GM21717 (cell line): ENCODE measurements at regions not wholly inside any gene's neighbourhood (a gene's known extent, or its start where the extent isn't known, plus 50 kb on each side); places are given as distances from the start of the nearest gene placed in this dataset.

Source experiments
- ATAC-seq: cut with Tn5 transposase; IDR thresholded peaks from one replicate; pipeline ENCODE4 v1.9.1; 2021; ENCODE audit warnings: mild to moderate bottlenecking, moderate library complexity; ENCODE audit not compliant: unreplicated experiment

DNA sequence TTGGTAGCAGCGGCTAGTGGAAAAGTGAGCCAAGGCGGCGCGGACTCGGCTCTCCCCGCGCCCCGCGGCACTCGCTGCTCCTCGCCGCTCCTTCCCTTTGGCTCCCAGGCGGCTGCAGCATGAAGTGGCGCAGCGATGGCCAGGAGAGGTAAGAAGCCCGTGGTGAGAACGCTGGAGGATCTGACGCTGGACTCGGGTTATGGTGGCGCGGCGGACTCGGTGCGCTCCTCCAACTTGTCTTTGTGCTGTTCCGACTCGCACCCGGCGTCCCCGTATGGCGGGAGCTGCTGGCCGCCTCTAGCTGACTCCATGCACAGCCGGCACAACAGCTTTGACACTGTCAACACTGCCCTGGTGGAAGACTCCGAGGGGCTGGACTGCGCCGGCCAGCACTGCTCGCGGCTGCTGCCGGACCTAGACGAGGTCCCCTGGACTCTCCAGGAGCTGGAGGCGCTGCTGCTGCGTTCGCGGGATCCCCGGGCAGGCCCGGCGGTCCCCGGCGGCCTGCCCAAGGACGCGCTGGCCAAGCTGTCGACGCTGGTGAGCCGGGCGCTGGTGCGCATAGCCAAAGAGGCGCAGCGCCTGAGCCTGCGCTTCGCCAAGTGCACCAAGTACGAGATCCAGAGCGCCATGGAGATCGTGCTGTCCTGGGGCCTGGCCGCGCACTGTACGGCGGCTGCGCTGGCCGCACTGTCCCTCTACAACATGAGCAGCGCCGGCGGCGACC, 225.6 kb upstream of the CRY1 start:
- ATAC-seq, result no peak

DNA sequence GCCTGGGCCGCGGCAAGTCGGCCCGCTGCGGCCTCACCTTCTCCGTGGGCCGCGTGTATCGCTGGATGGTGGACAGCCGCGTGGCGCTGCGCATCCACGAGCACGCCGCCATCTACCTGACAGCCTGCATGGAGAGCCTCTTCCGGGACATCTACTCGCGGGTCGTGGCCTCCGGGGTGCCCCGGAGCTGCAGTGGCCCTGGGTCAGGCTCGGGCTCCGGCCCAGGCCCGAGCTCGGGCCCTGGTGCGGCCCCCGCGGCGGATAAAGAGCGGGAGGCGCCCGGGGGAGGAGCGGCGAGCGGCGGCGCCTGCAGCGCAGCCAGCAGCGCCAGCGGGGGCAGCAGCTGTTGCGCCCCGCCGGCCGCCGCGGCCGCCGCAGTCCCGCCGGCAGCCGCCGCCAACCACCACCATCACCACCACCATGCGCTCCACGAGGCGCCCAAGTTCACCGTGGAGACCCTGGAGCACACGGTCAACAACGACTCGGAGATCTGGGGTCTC, 226.2 kb upstream of the CRY1 start:
- no peak for ATAC-seq

DNA sequence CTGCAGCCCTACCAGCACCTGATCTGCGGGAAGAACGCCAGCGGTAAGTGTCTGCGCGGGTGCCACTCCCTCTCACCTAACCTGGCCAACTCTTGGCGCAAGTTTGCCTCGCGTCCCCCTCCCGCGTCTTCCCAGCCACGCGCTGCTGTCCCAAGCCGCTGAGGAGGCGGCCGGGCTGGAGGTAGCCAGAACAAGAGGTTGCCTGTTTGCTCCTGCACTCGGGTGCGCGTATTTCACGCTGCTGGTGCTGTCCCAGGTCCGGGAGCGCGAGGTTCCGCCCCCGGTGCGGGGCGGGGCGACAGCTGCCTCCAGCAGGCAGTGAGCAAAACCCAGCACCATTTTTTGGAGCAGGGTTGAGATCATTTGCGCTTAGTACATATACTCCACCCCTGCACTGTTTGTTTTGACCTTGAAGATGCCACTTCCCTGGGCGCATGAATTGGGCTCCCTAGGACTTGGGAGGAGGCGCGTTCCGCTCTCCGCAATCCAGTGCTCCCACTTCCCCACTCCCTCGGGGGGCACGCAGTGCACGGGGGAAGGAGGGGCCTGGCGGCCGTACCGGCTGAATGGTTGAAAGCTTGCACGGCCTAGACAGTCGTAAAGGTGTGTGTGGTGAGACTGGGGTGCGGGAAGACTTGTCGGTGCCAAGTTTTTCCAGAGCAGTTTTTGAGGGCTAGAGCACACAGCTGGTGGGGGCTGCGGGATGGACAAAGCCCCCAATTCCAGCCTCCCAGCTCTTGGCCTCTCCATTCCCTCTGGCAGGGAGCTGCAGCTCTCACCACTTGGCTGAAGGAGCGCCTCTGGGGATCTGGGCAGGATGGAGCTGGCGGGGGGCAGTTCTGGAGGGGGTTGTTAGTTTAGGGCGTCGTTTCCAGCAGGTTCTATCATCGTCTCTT, 226.9 kb upstream of the CRY1 start:
- no peak for ATAC-seq

DNA sequence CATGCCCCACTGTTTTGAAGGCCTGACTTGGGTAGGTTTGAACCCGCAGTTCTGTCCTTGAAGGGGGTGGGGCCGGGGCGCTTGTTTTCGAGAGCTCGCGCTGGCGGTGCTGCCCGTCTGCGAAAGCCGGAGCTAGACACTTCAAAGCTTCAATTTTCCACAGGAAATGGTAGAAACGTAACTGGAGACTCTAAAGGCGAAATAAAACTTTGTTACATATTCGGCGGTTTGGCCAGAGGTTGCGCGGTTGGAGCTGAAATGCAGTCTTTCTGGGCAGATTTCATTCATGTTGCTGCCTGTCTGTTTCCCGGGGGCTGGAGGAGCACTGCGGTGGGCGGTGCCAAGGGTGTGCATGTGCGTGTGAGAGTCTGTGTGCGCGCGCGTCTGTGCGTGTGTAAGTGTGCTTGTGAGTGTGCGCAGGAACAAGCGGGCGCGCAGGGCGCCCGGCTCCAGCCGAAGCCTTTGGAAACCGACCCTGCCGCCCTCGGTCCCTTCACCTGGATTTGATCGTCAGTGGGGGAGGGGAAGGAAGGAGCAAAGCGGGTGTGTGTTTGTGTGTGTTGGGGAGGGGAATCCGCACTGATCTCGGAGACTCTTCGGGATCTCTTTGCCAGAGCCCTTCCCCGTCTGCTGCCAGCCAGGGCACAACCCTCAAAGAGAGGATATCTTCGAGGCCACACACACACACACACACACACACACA, 227.7 kb upstream of the CRY1 start:
- ATAC-seq, result no peak

DNA sequence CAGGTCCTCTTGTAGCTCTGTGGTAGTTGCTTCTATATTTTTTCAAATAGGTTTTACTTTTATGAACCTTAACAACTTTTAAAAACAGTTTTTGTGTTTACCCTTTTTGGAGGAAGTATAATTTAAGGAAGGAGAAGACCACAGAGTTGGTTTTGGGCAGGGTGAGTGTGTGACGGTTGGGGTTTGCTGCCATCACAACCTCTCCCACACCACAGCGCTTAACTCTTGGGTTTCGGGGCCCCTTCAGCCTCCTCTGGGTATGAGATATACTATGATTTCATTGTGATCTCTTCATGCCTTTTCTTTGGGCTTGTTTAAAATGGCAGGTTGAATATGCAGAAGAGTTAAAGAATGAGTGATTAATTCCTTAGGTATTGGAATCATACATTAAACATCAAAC, 228.7 kb upstream of the CRY1 start:
- no peak for ATAC-seq

DNA sequence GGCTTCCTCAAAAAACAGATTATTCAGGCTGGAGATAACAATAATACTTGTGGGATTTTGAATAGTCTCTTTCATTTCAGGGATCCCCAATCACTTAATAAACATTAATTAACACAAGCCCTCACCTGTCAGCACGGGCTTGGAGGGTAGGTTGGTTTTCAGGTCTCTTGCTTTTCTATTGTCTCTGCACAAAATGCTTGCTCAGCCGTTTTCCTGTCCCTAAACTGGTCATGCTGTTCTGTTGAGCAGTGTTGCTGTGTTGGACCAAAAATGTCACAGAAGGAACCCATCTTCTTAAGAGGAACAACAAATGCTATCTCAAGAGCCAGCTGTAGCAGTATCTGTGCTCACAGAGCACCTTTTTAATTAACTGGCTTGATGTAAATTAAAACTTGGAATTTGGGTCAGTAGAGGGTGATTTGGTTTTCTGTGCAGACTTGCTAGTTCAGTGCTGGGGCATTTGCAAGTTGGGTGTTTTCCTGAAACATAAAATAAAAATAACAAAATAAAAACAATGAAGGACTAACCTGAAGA, 231.8 kb upstream of the CRY1 start:
- no peak for ATAC-seq

DNA sequence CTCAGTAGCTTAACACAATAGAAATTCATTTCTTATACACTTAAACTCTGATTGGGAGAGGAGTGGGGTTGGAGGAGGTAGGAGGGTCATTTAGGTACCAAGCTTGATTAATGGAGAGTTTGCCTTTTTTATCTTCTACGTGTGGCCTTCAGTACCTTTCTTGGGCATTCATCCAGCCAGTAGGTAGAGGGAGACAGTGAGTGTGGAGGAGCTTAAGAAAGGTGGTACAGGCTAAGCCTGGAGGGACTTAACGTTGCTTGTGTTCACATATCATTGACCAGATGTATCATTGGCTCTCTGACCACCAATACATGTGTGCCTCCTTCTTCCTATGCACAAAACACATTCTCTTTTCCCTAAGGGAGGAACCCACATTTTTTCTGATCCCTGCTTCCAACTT, 232.9 kb upstream of the CRY1 start:
- ATAC-seq, result no peak

DNA sequence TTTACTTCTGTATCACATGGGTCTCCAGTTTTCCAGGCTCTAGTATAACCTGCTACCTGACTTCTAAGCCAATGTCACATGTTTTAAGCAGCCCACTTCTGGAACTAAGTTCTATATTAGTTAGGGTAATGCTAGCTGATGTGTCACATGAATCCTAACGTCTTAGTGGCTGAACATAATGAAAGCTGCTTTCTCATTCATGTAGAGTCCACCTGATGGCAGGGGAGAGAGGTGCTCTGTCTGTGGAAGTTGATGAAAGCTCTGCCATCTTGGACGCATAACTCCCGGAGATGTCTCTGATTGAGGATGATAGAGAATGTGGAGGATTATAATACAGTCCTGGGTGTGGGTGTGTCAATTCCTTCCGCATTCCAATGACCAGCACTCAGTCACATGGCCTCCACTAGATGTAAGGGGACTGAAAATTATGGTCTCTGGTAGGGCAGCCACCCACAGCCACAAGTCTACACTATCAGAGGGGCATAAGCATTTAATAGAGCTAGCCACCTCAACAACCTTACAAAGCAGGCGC, 234.4 kb upstream of the CRY1 start:
- no peak for ATAC-seq

DNA sequence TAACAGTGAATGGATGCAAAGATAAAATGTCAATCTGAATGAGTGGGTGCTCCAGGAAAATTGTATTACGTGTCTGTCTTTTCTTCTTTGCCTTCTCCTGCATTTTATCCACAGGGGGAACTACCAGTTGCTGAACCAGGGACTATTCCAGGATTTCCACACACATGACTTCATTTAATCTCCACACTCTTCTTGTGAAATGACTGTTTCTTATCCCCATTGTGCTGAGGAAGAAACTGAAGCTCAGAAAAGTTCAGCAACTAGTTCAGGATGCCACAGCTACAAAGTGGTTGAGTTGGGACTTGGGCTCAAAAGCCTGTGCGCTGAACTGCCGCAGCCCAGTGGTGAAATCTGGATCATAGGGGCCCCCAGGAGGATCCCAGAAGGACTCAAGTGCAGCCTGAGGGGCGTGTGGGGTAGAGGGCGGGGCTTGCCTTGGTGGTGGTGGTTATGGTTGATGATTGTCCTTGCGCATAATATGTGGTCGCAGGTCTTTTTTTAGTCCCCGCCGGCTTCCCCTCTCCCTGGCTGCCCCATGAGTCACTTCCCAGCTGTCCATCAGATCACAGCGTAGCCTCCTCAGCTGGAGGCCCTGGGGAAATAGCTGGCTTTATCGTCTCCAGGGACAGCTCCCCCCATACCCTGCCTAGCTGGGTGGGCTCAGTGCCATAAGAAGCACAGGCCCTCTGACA, 235.2 kb upstream of the CRY1 start:
- ATAC-seq, result no peak

DNA sequence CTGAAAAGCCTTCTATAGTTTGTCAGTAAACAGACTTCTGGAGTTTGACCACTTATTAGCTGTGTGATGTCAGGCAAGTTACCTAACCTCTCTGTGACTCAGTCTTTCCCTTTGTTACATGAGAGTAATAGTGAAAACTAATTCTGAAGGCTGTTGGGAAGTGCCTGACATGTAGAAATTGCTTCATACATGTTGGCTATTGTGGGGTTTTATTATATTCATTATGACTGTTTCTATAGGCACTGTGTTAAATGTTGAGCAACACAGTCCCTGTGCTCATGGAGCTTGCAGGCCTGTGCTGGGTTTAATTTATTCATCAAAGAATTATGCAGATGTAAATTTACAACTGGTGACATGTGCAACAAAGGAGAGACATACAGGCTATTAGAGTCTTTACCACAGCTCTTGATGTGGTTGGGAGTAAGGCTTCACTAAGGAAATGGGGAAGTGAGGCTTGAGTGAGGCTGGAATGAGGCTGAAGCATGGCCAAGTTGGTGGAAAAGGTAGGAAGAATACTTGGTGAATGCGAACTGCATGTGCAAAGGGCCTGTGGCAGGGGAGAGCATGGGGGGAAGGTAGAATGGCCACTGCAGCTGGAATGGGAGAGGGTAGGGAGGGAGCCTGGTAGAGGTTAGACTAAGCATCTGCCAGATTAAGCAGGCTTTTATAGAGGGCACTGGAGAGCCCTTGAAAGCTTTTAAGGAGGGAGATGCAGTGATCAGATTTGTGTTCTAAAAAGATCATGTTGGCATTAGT, 236.4 kb upstream of the CRY1 start:
- ATAC-seq, result no peak

DNA sequence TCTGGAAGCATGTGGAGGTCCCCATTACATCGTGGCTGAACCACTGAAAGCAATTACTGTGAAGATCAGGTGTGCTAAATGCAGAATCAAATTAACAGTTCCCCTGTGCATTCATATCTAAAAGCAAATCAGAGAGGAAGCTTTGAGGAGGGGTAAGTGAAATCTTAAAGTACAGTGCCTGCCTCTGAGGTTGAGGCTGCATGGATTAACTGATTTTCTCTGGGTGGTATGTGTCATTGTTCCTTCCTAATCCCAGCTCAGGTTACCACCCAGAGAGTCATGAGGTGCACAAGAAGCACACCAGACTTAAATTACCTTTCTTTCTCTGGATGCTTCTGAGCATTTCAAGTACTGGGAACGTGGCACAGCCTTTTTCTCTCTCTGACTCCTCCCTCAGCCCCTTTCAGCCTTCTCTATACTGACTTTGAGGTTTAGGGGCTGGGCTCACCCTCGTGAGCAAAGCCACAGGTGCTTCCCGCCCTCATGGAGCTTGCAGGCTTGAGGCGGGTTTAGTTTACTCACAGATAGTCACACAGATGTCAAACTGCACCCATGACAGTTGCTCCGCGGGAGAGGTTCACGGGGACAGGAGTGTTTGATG, 237.6 kb upstream of the CRY1 start:
- ATAC-seq, result no peak

DNA sequence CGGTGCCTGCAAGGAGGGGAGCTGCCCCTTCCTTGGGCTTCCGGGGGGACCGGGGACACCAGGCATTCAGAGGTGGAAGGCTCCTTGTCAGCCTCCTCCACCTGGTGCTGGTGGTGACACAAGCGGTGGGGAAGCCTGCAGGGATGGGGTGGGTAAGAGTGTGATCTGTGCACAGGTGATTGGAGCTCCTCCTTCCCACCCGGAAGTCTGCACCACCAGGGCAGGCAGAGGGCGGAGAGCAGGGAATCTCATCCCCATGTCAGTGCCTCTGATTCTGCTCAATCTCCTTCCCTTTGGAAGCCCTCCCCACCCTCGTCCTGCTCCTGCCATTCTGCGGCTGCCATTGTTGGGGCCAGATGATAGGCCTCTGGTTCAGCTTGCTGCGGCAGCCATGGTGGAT, 238.1 kb upstream of the CRY1 start:
- ATAC-seq, result no peak

DNA sequence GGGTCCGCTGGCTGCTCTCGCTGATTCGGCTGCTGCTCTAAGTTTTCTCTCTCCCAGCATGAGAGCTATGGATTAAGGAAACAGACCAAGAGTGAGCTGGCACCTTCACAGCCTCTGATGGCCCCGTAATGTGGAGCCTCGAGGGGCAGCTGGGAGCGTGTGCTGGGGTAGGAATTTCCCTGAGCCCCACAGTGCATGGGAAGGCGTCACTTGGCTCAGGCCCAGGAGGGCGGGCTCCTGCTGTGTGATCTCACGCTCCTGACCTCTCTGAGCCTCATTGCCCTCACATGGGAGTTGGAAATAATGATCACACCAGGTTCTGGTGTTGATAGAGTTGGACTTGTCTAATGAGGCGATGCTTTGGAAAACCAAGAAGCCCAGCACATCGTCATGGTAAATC, 238.6 kb upstream of the CRY1 start:
- no peak for ATAC-seq

DNA sequence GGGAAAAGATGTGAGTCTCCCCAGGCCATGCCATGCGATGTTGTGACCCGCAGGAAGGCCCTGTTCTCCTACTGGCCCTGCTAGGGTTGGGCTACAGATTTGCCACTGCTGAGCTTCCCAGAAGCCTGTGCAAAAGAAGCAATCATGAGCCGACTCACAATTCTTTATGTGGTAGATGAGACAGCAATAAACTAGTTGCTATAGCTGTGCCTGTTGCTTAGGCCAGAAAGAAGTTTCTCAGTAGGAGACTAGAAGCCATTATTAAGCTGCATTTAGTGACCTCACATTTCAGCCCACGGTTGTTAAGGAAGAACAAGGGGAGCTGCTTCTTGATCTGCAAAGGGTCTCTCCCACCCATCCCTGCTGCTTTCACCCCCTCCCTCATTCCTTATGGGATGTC, 239.4 kb upstream of the CRY1 start:
- ATAC-seq, result no peak

DNA sequence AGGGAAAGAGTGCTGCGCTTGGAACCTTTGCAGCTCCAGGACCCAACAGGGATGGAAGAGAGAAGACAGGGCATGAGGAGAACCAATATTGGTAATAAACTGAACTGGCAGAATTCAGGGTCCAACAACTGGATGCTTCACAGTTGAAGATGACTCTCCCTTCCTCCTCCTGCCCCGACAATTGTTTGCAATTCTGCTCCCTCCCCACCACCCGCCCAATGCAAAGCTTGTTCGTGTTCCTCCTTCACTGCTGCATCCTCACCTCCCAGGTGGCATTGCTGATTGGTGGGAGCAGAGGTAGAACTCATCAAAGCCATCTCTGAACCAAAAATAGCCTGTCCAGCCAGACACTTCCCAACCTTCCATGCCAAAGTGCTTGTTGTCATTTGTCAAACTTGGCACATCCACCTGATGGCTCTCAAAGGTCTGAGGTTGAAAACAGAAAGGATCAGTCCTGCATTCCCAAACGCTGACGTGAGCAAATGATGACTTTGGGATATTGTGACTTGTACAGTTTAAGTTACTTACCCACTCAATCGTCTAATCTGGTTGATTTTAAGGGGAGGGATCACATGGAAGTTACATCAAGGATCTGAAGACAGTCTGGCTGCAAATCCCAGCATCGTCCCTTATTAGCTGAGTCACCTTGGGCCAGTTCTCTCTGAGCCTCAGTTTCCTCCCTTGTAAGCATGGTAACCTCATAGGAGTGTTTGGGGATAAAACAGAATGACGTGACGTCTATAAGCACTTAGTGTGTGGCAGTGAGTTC, 242.6 kb upstream of the CRY1 start:
- no peak for ATAC-seq

DNA sequence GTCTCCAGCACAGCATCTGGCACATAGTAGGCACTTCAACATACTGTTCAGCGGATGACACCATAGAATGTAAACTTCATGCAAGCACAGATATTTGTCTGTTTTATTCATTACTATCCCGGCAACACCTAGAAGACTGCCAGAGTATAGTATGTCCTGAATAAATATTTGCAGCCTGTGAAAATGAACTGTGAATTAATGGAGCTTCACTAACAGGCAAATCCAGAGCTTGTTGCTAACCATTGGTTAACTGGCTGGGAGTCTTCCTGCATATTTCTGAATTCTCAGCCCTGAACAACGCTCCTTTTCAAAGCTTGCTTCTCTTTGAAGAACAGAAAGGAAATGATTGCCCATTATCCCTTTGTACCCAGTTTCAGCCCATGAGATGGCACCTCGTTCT, 243.3 kb upstream of the CRY1 start:
- no peak for ATAC-seq

DNA sequence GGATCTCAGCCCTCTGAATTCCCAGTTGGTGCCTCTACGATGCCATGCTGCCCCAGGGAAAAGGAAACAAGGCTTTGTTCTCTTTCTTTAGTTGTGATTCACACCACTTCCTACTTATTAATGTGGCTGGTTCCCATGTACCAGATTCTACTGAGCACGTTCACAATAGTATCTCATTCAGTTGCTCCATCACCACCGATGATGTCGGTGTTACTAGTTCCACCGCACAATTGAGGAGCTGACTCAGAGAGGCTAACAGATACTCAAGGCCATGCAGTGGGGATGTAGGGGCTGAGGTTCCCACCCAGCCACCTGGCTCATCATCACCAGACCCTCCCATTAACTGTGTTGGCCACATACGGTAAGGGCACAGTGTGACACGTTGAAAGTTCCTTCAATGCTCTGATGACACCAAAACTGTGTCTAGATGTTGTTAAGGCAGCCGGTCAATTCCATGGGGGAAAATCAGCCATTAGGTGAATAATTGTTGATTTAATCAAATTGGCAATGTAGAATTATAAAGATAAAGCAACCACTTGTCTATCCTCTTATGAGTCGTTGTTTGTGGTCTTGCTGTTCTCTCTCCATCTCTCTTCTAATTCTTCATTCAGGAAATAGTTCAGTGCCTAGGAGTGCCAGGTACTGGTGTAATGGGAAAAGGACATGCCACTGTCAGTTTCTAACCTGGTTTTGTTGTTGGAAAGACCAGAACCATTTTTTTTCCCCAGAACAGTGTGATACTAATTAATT, 244.2 kb upstream of the CRY1 start:
- ATAC-seq, result no peak

DNA sequence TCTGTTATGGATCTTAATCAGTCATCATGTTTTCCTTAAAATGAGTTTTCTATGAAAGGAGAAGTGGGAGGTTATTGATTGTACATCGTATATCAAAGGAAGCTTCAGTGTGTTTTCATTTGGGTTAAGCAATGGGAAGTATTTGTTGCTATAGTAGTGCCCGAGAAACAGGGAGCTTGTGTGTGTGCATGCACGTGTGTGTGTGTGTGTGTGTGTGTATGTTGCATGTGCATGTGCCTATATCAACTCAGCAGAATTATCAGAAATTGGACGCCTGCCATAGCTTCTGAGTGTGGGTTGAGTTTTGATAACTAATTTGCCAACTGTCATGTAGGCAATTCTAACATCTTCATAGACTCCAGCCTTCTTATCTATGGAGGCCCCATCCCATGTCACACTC, 246.1 kb upstream of the CRY1 start:
- ATAC-seq, result no peak
